ENCODE measurements at regions not wholly inside any gene's neighbourhood (a gene's known extent, or its start where the extent isn't known, plus 50 kb on each side); places are given as distances from the start of the nearest gene placed in this dataset.

GRCh38 chr2:36031471-36031870 is 324.1 kb upstream of the CRIM1 start:
- intact Hi-C loops (cut with DNase I): no loop called here
- Histone ChIP-seq H3K9me3 (ENCODE audit: control insufficient read depth, low read length) (no peaks in the 10 kb centered on the region), H3K27me3 (ENCODE audit: control insufficient read depth in 1 of 2, insufficient read depth in 2 of 2, low read length in 1 of 2) (no peaks in the 10 kb centered on the region), H3K4me1 (ENCODE audit: control insufficient read depth in 1 of 2, insufficient read depth in 2 of 2, low read length in 2 of 2) (no peaks in the 10 kb centered on the region), H3K4me3 (ENCODE audit: low read length in 2 of 2) (no peak overlapping the region), H3K36me3 (ENCODE audit: control insufficient read depth in 1 of 2, insufficient read depth in 2 of 2, low read length in 1 of 2) (no peaks in the 10 kb centered on the region), H3K27ac (ENCODE audit: low read depth in 1 of 2, low read length in 2 of 2) (no peak overlapping the region)
- DNase-seq: no peak
- no peak for ATAC-seq (ENCODE audit: low FRiP score)
- WGBS, 2 donors: 0 to 33% methylated on average over 1 of the region's 1 CpG

GRCh38 chr2:36027616-36028015 is 328.0 kb upstream of the CRIM1 start:
- intact Hi-C loops (cut with DNase I): no loop called here
- DNase-seq: no peak
- H3K27ac ChIP-seq (ENCODE audit: low read depth in 1 of 2, low read length in 2 of 2): no peak overlapping the region
- no peak for ATAC-seq (ENCODE audit: low FRiP score)
- no peaks in the 10 kb centered on the region for H3K4me1 ChIP-seq (ENCODE audit: control insufficient read depth in 1 of 2, insufficient read depth in 2 of 2, low read length in 2 of 2)
- 64 to 69% methylated on average over 2 of the region's 2 CpGs for WGBS, 2 donors
- no peaks in the 10 kb centered on the region for H3K36me3 ChIP-seq (ENCODE audit: control insufficient read depth in 1 of 2, insufficient read depth in 2 of 2, low read length in 1 of 2)
- no peak overlapping the region for H3K4me3 ChIP-seq (ENCODE audit: low read length in 2 of 2)
- no peaks in the 10 kb centered on the region for H3K27me3 ChIP-seq (ENCODE audit: control insufficient read depth in 1 of 2, insufficient read depth in 2 of 2, low read length in 1 of 2)
- H3K9me3 ChIP-seq (ENCODE audit: control insufficient read depth, low read length): no peaks in the 10 kb centered on the region

GRCh38 chr2:36013064-36013463 is 342.5 kb upstream of the CRIM1 start:
- no peak for ATAC-seq (ENCODE audit: low FRiP score)
- no peaks in the 10 kb centered on the region for H3K36me3 ChIP-seq (ENCODE audit: control insufficient read depth in 1 of 2, insufficient read depth in 2 of 2, low read length in 1 of 2)
- no peak overlapping the region for H3K27ac ChIP-seq (ENCODE audit: low read depth in 1 of 2, low read length in 2 of 2)
- no peaks in the 10 kb centered on the region for H3K9me3 ChIP-seq (ENCODE audit: control insufficient read depth, low read length)
- 31 to 36% methylated on average over 1 of the region's 1 CpG for WGBS, 2 donors
- H3K27me3 ChIP-seq (ENCODE audit: control insufficient read depth in 1 of 2, insufficient read depth in 2 of 2, low read length in 1 of 2): no peaks in the 10 kb centered on the region
- no peak overlapping the region for H3K4me3 ChIP-seq (ENCODE audit: low read length in 2 of 2)
- no peak for DNase-seq
- H3K4me1 ChIP-seq (ENCODE audit: control insufficient read depth in 1 of 2, insufficient read depth in 2 of 2, low read length in 2 of 2): no peaks in the 10 kb centered on the region
- intact Hi-C loops (cut with DNase I): no loop called here

GRCh38 chr2:36006444-36006843 is 349.1 kb upstream of the CRIM1 start:
- no peaks in the 10 kb centered on the region for H3K27me3 ChIP-seq (ENCODE audit: control insufficient read depth in 1 of 2, insufficient read depth in 2 of 2, low read length in 1 of 2)
- H3K4me3 ChIP-seq (ENCODE audit: low read length in 2 of 2): no peak overlapping the region
- DNase-seq (no peak), ATAC-seq (ENCODE audit: low FRiP score) (no peak)
- H3K36me3 ChIP-seq (ENCODE audit: control insufficient read depth in 1 of 2, insufficient read depth in 2 of 2, low read length in 1 of 2): no peaks in the 10 kb centered on the region
- 71 to 80% methylated on average over 4 of the region's 4 CpGs for WGBS, 2 donors
- H3K27ac ChIP-seq (ENCODE audit: low read depth in 1 of 2, low read length in 2 of 2): no peak overlapping the region
- H3K4me1 ChIP-seq (ENCODE audit: control insufficient read depth in 1 of 2, insufficient read depth in 2 of 2, low read length in 2 of 2): no peaks in the 10 kb centered on the region
- intact Hi-C loops (cut with DNase I): no loop called here
- H3K9me3 ChIP-seq (ENCODE audit: control insufficient read depth, low read length): no peaks in the 10 kb centered on the region

GRCh38 chr2:36002941-36003340 is 352.6 kb upstream of the CRIM1 start:
- Histone ChIP-seq H3K36me3 (ENCODE audit: control insufficient read depth in 1 of 2, insufficient read depth in 2 of 2, low read length in 1 of 2) (no peaks in the 10 kb centered on the region), H3K27me3 (ENCODE audit: control insufficient read depth in 1 of 2, insufficient read depth in 2 of 2, low read length in 1 of 2) (no peaks in the 10 kb centered on the region), H3K4me3 (ENCODE audit: low read length in 2 of 2) (no peak overlapping the region), H3K9me3 (ENCODE audit: control insufficient read depth, low read length) (no peaks in the 10 kb centered on the region), H3K27ac (ENCODE audit: low read depth in 1 of 2, low read length in 2 of 2) (no peak overlapping the region), H3K4me1 (ENCODE audit: control insufficient read depth in 1 of 2, insufficient read depth in 2 of 2, low read length in 2 of 2) (no peaks in the 10 kb centered on the region)
- ATAC-seq (ENCODE audit: low FRiP score) (no peak), DNase-seq (no peak)
- intact Hi-C loops (cut with DNase I): no loop called here
- WGBS, 2 donors: 57 to 60% methylated on average over 1 of the region's 1 CpG

GRCh38 chr2:35997488-35997887 is 358.1 kb upstream of the CRIM1 start:
- Histone ChIP-seq H3K9me3 (ENCODE audit: control insufficient read depth, low read length) (peaks cover 2% of the 10 kb centered on the region), H3K36me3 (ENCODE audit: control insufficient read depth in 1 of 2, insufficient read depth in 2 of 2, low read length in 1 of 2) (no peaks in the 10 kb centered on the region), H3K4me1 (ENCODE audit: control insufficient read depth in 1 of 2, insufficient read depth in 2 of 2, low read length in 2 of 2) (no peaks in the 10 kb centered on the region), H3K4me3 (ENCODE audit: low read length in 2 of 2) (no peak overlapping the region), H3K27me3 (ENCODE audit: control insufficient read depth in 1 of 2, insufficient read depth in 2 of 2, low read length in 1 of 2) (no peaks in the 10 kb centered on the region), H3K27ac (ENCODE audit: low read depth in 1 of 2, low read length in 2 of 2) (no peak overlapping the region)
- 87 to 93% methylated on average over 2 of the region's 2 CpGs for WGBS, 2 donors
- intact Hi-C loops (cut with DNase I): no loop called here
- ATAC-seq (ENCODE audit: low FRiP score) (no peak), DNase-seq (no peak)

- no peak overlapping the region for H3K4me3 ChIP-seq (ENCODE audit: low read length in 2 of 2)
- ATAC-seq (ENCODE audit: low FRiP score) (no peak), DNase-seq (no peak)
- no peaks in the 10 kb centered on the region for H3K27me3 ChIP-seq (ENCODE audit: control insufficient read depth in 1 of 2, insufficient read depth in 2 of 2, low read length in 1 of 2)
- no peak overlapping the region for H3K27ac ChIP-seq (ENCODE audit: low read depth in 1 of 2, low read length in 2 of 2)
- H3K4me1 ChIP-seq (ENCODE audit: control insufficient read depth in 1 of 2, insufficient read depth in 2 of 2, low read length in 2 of 2): no peaks in the 10 kb centered on the region
- intact Hi-C loops (cut with DNase I): no loop called here
- H3K36me3 ChIP-seq (ENCODE audit: control insufficient read depth in 1 of 2, insufficient read depth in 2 of 2, low read length in 1 of 2): no peaks in the 10 kb centered on the region
- H3K9me3 ChIP-seq (ENCODE audit: control insufficient read depth, low read length): no peaks in the 10 kb centered on the region
- WGBS, 2 donors: 30 to 43% methylated on average over 4 of the region's 4 CpGs
Measured at GRCh38 chr2:35989503-35989902, 366.1 kb upstream of the CRIM1 start.

GRCh38 chr2:35989040-35989439 is 366.5 kb upstream of the CRIM1 start:
- no peaks in the 10 kb centered on the region for H3K27me3 ChIP-seq (ENCODE audit: control insufficient read depth in 1 of 2, insufficient read depth in 2 of 2, low read length in 1 of 2)
- H3K36me3 ChIP-seq (ENCODE audit: control insufficient read depth in 1 of 2, insufficient read depth in 2 of 2, low read length in 1 of 2): no peaks in the 10 kb centered on the region
- ATAC-seq (ENCODE audit: low FRiP score): no peak
- DNase-seq: no peak
- H3K4me3 ChIP-seq (ENCODE audit: low read length in 2 of 2): no peak overlapping the region
- H3K4me1 ChIP-seq (ENCODE audit: control insufficient read depth in 1 of 2, insufficient read depth in 2 of 2, low read length in 2 of 2): no peaks in the 10 kb centered on the region
- H3K27ac ChIP-seq (ENCODE audit: low read depth in 1 of 2, low read length in 2 of 2): no peak overlapping the region
- no peaks in the 10 kb centered on the region for H3K9me3 ChIP-seq (ENCODE audit: control insufficient read depth, low read length)
- intact Hi-C loops (cut with DNase I): no loop called here

GRCh38 chr2:35986871-35987270 is 368.7 kb upstream of the CRIM1 start:
- no peaks in the 10 kb centered on the region for H3K4me1 ChIP-seq (ENCODE audit: control insufficient read depth in 1 of 2, insufficient read depth in 2 of 2, low read length in 2 of 2)
- ATAC-seq (ENCODE audit: low FRiP score): no peak
- H3K36me3 ChIP-seq (ENCODE audit: control insufficient read depth in 1 of 2, insufficient read depth in 2 of 2, low read length in 1 of 2): no peaks in the 10 kb centered on the region
- no peak overlapping the region for H3K4me3 ChIP-seq (ENCODE audit: low read length in 2 of 2)
- DNase-seq: no peak
- H3K27ac ChIP-seq (ENCODE audit: low read depth in 1 of 2, low read length in 2 of 2): no peak overlapping the region
- 67 to 72% methylated on average over 2 of the region's 2 CpGs for WGBS, 2 donors
- intact Hi-C loops (cut with DNase I): no loop called here
- no peaks in the 10 kb centered on the region for H3K27me3 ChIP-seq (ENCODE audit: control insufficient read depth in 1 of 2, insufficient read depth in 2 of 2, low read length in 1 of 2)
- no peaks in the 10 kb centered on the region for H3K9me3 ChIP-seq (ENCODE audit: control insufficient read depth, low read length)

All from aorta (tissue), 5 donors.